Stimulated activated CD8-positive, alpha-beta memory T cell treated with anti-CD3 and anti-CD28 coated beads, Interleukin-15, amount 100 ng/mL, for 24 hours (primary cell): ENCODE measurements at regions not wholly inside any gene's neighbourhood (a gene's known extent, or its start where the extent isn't known, plus 50 kb on each side); places are given as distances from the start of the nearest gene placed in this dataset.
"Not testable (repeated sequence)": the region's sequence is repeated elsewhere in the genome, so short reads cannot be mapped to it uniquely, and the experiment has no call there.

Experiments used
- DNase-seq: peaks from one replicate; pipeline ENCODE4 v3.0.0-alpha.2; 2020; ENCODE audit warnings: low read depth

DNA sequence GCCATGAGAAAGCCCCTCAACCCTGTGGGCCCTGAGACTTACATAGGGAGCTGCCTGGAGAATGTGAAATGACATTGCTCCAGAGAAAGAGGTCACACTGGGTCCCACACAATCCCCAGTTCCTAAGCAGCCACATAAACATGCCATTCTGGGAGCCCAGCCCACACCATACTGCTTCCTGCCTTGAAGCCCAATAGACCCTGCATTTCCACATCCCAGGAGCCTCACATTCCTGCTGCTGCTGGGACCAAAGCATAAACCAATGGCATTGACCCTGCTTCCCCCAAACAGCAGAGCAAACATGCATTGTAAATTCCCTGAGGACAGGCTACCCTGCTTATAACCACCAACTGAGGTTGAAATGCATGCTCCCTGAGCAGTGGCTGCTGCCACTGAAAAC, 1117.6 kb upstream of the SLC39A10 start:
- DNase-seq = no peak

DNA sequence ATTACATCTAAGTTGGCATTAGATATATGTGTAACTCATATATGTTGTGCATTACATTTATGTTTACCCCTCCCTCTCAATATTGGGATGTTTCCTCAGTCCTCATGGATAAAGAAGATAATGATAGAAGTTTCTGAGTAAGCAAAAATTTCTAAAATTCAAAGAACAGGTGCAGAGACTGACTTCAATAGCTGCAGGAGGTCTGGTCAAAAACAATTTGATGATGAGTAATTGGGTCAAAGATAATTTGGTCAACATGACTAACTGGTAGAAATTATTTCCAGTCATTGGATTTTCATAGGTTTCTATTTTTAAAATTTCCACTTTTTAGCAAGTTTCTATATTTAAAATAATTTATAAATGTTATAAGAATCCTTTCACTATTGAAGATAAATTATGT, 1130.9 kb upstream of the SLC39A10 start:
- no peak for DNase-seq

DNA sequence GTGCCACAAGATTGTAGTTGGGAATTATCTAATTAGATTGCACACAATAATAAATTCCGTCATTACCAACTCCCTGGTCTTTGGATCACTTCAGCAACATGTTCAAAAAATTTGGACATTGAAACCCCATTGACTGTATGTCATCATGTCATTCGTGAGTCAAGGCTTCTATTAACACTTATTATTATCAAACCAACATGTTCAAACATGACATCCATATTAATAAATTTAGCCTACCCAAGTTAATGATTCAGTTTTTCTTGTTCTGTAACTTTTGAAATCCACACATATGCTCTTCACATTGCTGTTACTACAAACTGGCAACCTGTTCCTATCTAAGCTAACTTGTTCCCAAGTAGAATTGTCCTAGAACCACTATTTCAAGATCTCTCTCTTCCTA, 1142.7 kb upstream of the SLC39A10 start:
- no peak for DNase-seq

DNA sequence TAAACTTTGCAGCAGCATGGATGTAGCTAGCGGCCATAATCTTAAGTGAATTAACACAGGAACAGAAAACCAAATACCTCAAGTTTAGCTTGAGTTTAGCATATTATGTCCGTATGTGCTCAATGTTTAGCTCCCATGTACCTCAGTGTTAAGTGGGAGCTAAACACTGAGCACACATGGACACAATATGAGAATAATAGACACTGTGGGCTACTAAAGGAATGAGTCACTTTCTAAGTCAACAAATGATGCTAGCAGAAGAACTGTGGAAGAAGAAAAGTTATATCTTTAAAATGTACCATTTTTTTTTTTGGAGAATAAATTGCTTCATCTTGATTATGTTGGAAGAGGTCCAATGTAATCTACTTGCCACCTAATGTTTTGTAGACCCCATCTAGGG, 1146.0 kb upstream of the SLC39A10 start:
- not testable (repeated sequence) for DNase-seq

DNA sequence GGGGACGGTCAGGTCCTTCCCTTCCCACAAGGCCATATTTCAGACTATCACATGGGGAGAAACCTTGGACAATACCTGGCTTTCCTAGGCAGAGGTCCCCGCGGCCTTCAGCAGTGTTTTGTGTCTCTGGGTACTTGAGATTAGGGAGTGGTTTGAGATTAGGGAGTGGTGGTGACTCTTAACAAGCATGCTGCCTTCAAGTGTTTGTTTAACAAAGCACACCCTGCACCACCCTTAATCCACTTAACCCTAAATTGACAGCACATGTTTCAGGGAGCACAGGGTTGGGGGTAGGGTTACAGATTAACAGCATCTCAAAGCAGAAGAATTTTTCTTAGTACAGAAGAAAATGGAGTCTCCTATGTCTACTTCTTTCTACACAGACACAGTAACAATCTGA, 1152.2 kb upstream of the SLC39A10 start:
- not testable (repeated sequence) for DNase-seq

DNA sequence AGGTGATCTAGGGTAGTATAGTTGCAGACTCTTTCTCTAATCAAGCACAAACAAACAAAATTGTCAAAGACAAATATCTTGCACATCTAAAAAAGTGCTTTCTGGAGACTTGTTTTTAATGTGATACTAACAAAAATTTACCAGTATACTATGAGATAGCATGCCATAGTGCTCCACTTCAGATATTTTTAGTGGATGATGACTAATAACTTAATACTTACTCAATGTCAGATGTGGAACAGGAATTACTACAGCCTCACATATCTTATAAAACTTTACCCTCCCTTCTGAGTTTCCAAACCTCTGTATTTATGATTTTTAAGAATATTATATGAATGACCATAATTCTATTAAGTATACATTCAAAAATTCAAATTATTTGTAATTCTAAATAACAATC, 1162.0 kb upstream of the SLC39A10 start:
- no peak for DNase-seq

DNA sequence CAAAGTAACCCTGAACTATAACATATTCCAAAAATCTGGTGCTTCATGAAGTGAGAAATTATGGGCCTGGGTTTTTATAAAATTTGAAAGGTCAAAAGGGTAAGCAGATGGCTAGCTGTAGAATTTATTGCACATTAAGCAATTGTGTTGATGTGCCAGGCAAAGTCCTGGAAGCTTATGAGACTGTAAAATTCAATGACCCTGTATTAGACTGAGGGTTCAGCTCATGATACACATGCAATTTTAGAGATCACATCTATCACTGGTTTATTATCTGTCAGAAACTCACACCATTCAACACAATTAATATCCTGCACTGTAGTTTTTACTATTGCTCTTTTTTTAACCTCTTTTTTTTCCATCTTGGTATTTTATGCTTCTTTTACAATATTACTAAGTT, 1162.6 kb upstream of the SLC39A10 start:
- no peak for DNase-seq

DNA sequence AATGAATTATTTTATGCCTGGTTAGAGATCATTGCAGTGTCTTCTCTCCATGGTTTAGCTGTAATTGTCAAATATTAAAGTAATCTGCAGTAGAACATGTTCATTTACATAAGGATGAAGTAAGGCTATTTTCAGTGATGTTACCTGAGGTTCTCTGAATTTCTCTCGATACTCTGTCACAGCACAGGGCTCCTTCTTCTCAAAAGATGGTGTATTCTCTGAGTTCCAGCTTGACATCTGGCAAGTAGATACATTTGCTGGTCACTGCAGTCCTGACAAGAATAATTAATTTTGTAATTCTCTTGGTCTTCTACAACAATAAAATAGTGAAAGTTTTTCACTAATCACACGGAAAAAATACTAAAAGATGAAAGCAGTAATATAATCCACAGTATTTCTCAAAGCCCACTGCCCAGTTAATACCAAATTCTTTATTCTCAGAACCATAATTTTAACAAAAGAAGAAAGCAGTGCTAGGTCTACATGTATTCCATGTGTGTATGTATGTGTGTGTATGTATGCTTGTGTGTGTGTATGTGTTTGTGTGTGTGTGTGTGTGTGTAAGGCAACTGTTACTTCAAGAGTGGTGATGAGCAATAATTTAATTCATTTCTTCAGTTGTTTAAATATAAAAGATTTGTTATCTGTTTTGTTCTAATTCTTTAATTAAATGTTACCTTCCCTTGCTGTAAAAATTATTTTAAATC, 1165.5 kb upstream of the SLC39A10 start:
- DNase-seq = no peak

DNA sequence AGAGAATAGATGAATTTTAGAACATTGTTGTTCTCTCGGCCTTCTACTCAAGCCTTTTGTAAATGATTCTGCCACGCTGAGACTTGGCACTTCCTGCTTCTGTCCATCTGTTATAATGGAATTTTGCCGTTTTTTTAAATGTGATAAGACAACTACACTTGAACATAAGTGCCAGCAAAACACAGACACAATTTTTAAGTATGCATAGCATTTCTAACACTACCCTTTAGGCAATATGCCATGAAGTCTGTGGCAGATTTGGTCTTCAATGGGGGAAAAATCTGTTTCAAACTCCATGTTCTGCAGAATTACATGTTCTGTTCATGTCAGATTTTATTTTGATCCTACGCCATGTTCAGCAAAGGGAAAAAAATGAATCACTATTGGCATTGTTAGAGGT, 1170.7 kb upstream of the SLC39A10 start:
- DNase-seq = no peak

DNA sequence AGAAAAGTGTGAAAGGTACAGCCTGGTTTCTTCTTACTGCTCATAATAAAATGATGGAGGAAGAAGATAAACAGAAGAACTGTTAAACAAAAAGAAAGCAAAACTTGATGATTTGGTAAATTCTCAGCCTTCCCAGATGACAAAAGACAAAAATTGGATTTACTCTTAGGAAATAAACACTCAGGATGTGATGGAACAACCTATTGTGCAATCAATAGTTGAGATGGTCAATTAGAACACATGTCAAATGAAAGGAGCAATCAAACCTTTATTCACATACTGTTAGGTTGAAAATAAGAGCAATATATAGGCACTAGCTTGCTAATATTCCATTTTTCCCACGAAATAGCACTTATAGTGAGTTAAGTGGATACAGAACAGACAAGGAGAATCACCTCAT, 1174.0 kb upstream of the SLC39A10 start:
- DNase-seq = no peak

DNA sequence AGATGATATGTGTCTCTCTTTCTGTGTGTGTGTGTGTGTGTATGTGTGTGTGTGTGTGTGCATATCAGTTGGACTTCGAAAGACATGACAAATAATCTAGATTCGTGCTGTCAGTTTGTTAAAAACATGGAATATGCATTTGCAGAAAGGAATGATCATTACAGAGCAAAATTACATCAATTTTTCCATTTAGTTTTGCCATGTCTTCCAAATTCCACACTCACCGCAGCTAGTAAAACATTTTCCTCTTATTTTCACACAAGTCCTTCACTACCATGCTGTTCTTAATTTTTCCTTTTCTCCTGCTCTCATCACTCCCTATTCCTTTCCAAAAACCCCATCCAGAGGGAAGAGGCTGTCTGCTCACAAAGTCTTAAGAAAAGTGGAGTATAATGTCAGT, 1191.4 kb upstream of the SLC39A10 start:
- DNase-seq = no peak

DNA sequence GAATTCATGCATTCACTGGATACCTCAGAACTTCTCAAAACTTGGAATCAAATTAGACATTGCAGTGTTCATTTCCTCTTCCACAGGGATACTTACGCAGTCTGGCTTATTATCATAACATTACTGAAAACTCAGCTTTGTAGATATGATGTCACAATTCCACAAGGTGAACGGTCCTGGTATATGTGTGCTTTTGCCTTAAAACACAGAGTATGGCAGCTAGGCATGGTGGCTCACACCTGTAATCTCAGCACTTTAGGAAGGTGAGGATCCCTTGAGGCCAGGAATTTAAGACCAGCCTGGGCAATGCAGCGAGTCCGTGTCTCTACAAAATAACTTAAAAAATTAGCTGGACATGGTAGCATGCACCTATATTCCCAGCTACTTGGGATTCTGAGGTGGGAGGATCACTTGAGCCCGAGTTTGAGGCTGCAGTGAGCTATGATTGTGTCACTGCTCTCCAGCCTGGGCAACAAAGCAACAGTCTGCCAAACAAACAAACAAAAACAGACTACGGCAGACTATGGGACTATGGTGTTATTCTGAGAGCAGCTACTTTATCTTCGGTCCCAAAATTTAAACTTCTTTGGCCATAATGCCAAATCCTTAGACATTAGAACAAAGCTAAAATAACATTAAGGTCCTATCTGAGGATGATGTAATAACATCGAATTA, 1191.9 kb upstream of the SLC39A10 start:
- no peak for DNase-seq

DNA sequence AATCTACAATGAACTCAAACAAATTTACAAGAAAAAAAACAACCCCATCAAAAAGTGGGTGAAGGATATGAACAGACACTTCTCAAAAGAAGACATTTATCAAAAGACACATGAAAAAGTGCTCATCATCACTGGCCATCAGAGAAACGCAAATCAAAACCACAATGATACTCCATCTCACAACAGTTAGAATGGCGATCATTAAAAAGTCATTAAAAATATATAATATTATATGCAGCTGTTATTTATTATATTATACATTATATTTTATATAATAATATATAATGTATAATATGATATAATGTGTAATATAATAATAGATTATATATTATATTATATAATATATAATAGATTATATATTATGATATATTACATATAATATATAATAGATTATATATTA, 1194.1 kb upstream of the SLC39A10 start:
- not testable (repeated sequence) for DNase-seq

DNA sequence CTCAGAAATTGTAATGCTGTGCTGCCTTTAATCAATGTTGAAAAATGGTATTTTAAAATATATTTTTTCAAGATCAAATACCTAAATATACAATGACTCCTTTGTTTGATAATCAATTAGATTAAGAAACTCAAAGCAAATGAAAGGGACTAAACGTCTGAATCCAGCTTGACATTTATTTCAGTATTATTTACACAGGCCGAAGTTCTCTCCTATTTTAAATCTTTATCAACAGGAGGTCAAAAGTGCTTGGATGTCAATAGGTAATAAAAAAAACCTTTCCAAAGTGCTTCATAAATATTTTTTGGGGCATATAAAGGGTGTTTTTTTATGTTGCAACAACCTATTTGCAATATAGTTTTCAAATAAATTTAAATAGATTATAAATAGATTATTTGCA, 1201.7 kb upstream of the SLC39A10 start:
- no peak for DNase-seq

DNA sequence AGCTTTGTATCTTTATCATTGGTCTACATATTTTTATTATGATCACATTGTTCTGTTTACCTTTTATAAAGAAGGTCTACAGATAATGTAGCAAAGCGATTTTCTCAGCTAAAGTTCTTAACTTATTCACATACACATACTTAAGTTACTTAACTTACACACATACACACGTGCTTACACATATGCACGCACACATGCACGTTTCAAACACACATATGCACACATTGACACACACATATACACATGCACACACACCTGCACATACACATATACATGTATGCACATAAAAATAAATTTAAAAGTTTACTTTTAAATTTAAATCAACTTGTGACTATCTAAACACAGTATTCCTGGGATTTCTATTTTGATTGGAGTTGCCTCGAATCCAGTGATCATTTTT, 1204.5 kb upstream of the SLC39A10 start:
- DNase-seq = no peak

DNA sequence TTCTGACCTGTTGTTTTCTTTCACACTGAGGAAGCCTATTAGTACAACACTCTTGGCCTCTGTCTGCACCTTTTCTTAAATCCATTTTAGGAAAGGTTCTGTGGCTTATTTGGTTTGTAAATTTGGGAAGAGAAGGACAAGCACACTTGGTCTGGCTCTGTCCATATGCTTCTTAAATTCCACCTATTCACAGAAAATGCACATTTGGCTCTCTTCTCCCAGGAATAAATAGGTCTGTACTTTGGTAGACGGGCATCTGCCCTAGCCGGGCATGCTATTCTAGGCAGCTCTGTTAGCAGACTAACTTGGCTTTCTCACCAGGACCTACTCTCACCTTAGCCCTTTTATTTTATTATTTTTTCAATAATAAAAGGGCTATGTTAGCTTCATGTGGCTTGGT, 1211.8 kb upstream of the SLC39A10 start:
- no peak for DNase-seq

DNA sequence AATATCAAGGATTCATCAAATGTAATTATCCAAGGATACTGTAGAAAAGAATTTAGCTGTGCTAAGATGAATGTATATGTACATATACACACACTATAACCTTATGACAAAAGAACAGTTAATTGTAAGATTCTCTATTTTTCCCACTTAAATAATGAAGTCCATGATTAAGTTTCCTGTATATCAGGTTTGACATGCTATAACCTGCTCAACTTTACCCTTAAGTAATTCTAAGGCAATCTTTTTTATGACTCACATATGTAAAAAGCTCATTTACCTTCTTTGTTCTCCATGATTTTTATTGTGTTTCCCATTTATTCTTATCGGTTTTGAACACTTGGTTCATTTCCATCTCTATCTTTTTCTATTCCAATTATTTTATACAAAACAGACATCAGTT, 1213.1 kb upstream of the SLC39A10 start:
- DNase-seq = no peak

DNA sequence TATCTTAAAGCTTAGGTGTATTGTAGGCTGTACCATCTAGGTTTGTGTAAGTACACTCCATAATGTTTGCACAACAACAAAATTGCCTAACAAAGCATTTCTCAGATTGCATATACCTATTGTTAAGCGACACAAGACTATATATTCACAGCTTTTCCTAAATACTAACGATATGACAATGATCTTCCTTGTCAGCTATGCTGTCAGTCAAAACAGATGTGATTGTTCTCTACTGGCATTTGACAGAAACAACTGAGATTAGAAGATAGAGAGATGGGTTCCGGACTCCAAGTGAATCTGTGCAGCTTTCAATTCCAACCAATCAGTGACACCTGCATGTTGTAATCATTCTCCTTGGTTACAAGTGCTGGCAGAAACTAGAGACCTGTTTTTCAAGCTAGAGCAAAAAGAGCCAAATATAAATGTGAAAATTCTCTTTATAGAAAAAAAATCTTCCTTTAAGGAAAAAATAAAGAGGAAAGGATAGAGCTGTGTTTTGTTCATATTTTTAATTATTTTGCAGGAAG, 1232.3 kb upstream of the SLC39A10 start:
- no peak for DNase-seq

DNA sequence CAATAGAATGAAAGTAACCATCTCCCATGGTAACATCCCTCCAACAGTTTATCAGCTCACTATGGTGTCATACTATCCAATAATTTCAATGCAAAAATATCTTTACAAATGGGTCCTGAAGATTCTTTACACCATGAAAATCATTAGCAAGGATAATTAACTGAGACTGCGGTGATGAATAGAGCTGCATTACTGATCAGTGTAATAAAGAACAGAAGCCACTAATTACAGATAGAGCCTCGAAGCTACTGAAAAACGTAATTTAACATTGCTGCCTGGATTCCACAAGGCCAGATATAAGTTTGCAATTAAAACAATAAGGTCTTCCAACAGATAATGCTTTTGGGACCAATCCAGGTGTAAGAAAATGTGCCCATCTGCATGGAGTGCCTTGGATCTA, 1245.8 kb upstream of the SLC39A10 start:
- DNase-seq = no peak

DNA sequence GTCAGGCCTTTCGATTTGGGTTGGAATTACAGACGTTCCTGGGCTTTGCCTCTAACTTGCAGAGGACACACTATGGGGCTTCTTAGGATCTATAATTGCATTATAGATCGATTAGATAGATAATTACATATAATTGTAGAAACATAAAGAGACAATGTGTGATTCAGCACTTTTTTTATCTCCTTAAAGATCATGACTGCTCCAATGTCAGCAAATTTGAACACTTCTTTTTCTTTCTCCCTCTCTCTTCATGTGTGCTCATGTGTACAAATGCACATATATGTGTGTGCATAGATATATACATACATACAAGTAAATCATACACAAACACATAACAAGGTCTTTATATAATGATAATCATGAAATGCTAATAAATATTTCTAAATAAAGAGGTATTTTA, 1261.2 kb upstream of the SLC39A10 start:
- DNase-seq = no peak

DNA sequence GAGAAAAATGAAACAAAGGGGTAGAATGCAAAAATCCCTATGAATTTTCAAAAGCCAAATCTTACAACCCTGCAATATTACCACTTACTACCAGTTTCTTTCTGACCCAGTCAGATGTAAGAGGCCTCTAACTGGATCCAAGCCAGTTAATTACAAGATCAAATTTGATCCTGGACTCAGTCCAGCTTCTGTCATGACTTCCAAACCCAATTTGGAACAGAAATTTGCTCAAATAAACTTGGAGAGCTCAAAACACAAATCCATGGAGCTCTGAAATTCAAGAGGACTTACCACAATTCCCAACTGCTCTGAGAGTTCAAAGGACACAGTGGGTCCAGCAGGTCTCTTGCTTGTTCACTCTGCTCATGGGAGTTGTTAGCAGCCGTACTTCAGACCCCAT, 1271.7 kb upstream of the SLC39A10 start:
- no peak for DNase-seq

DNA sequence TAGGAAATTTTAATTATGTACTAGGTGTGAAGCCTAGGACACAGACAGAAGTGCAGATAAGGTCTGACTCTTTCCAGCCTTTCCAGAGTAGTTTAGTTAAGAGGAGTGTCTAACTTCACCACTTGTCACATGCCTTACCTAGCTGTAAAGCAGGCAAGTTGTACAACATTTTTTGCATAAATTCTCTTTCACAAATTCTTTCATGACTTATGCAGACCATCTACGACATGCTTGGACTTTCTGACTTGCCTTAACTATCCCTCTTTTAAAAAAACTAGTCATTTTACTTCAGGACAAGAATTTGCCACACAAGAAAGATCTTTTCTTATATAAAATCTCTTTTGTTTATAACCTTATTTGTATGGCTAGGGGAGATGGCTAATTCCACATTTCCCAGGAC, 1273.6 kb upstream of the SLC39A10 start:
- DNase-seq = no peak

DNA sequence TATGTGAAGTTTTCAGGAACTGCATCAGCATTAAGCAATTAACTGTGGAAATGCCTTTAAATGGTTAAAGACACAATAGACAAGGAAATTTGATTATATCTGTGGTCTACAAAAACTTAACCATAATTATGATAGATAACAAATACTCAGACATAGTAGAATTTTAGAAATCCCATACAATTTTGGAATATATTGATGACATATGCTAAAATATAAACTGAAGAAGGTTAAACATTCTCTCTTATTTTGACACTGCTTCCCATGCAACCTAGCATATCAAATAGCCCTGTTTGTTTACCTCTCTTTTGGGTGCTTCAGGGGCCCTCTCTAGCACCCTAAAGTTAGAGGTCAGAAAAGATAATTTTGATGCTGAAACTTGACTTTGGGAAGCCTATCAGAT, 1274.8 kb upstream of the SLC39A10 start:
- no peak for DNase-seq

DNA sequence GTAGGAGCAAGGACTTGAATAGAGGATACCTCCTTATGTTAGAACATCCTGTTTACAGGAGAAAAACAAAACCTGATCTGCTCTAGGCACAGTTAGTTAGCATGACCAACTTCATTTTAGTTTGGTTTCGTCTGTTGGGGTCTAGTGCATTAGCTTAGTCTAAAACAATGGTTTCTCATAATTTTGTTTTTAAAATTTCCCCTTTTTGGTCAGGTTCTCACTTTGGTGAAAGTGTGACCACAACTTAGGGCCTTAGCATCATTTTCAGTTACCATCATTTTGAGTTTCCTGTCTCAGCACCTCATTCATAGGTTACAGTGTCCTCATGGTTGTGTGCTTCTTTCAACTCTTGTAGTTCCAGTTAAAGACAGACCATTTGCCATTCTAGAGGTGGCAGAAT, 1277.0 kb upstream of the SLC39A10 start:
- no peak for DNase-seq
